GM12878 (cell line): ENCODE measurements at regions not wholly inside any gene's neighbourhood (a gene's known extent, or its start where the extent isn't known, plus 50 kb on each side); places are given as distances from the start of the nearest gene placed in this dataset.

Source experiments
- ATAC-seq: fragments of 200-7000 bp; cut with Tn5 transposase; 3 replicates; pipeline ENCODE4 v1.9.1; 2020; ENCODE audit warnings: mild to moderate bottlenecking, moderate library complexity
- BruUV-seq: library from RNA; stranded (reverse); fragments of 400-500 nt; replicated peaks from 2 replicates; lab custom pipeline; 2021; lab: Mats Ljungman, UMichigan
- CTCF ChIA-PET: fragments of 300-600 bp; sonication (Branson Sonifier 250); formaldehyde crosslinking; extraction: SDS; loops from one replicate; lab custom pipeline; 2021; ENCODE audit warnings: inconsistent platforms; lab: Yijun Ruan, JAX
- POLR2A ChIA-PET: fragments of 350-600 bp; formaldehyde crosslinking; extraction: SDS; loops from one replicate; lab custom pipeline; 2021; ENCODE audit warnings: inconsistent platforms; lab: Charles Lee
- RAD21 ChIA-PET: fragments of 300-600 bp; sonication (Branson Sonifier 250); formaldehyde crosslinking; loops from one replicate; lab custom pipeline; 2023; ENCODE audit warnings: antibody characterized with exemption; ENCODE audit not compliant: unreplicated experiment; lab: Charles Lee
- SMC1A ChIA-PET: fragments of 300-600 bp; sonication (Branson Sonifier 250); formaldehyde crosslinking; loops from one replicate; lab custom pipeline; 2023; ENCODE audit not compliant: unreplicated experiment, uncharacterized antibody; lab: Charles Lee
- DNase-seq: peaks from one replicate; pipeline ENCODE4 v3.0.0-alpha.2; 2011; ENCODE audit warnings: low read depth, low spot score
- FAIRE-seq: peaks from 3 replicates; lab custom pipeline; 2011; peaks lifted over from hg19 to GRCh38; lab: Jason Lieb, UNC
- H2AFZ ChIP-seq: 2 replicates; pipeline ENCODE4 v1.6.0; 2011; ENCODE audit warnings: low read depth, low read length, control low read depth; ENCODE audit not compliant: control insufficient read depth
- H3K27ac ChIP-seq: 2 replicates; pipeline ENCODE4 v1.5.1; 2011; ENCODE audit warnings: control low read depth; ENCODE audit not compliant: control insufficient read depth, insufficient read depth
- H3K27me3 ChIP-seq, 2 experiments: replicated peaks in 1 of 2; 2 replicates each; pipeline versions ENCODE4 v1.6.0 to v1.6.1; 2011; ENCODE audit warnings: low read length in 1 of 2; ENCODE audit not compliant: control insufficient read depth in 2 of 2, insufficient read depth in 2 of 2
- H3K36me3 ChIP-seq, 2 experiments: 2 replicates each; pipeline ENCODE4 v1.5.1; 2011; ENCODE audit warnings: low read length in 1 of 2; ENCODE audit not compliant: control insufficient read depth in 2 of 2, insufficient read depth in 2 of 2
- H3K4me1 ChIP-seq: 2 replicates; pipeline ENCODE4 v1.6.1; 2011; ENCODE audit warnings: mild to moderate bottlenecking, low read length, moderate library complexity, mixed read lengths; ENCODE audit not compliant: control insufficient read depth, insufficient read depth
- H3K4me2 ChIP-seq: 2 replicates; pipeline ENCODE4 v1.6.0; 2011; ENCODE audit warnings: control low read depth; ENCODE audit not compliant: control insufficient read depth, insufficient read depth
- H3K4me3 ChIP-seq: fragments of 200-600 bp; sonication (generic); 2 replicates; pipeline ENCODE4 v1.5.1; 2016
- H3K79me2 ChIP-seq: 2 replicates; pipeline ENCODE4 v1.6.0; 2011; ENCODE audit warnings: low read length; ENCODE audit not compliant: control insufficient read depth, insufficient read depth
- H3K9ac ChIP-seq: 2 replicates; pipeline ENCODE4 v1.8.0; 2011; ENCODE audit warnings: low read length, control low read depth, mixed read lengths; ENCODE audit not compliant: control insufficient read depth, insufficient read depth
- H3K9me3 ChIP-seq: replicated peaks from 3 replicates; pipeline ENCODE4 v1.5.1; 2011; ENCODE audit warnings: mild to moderate bottlenecking, low read length; ENCODE audit not compliant: control insufficient read depth, insufficient read depth
- H4K20me1 ChIP-seq: 2 replicates; pipeline ENCODE4 v1.6.0; 2011; ENCODE audit not compliant: control insufficient read depth, insufficient read depth
- CBX3 ChIP-seq: fragments of 200-600 bp; sonication (generic); IDR thresholded peaks from 2 replicates; pipeline ENCODE4 v1.6.1; 2016; ENCODE audit warnings: low read depth, borderline replicate concordance
- HDAC2 ChIP-seq: fragments of 200-600 bp; sonication (generic); IDR thresholded peaks from 2 replicates; pipeline ENCODE4 v1.6.1; 2017
- HDAC6 ChIP-seq: fragments of 200-600 bp; sonication (generic); IDR thresholded peaks from one replicate; pipeline ENCODE4 v1.8.0; 2017; ENCODE audit warnings: antibody characterized with exemption; ENCODE audit not compliant: unreplicated experiment
- MEF2A ChIP-seq: IDR thresholded peaks from 2 replicates; pipeline ENCODE4 v1.6.1; 2011; ENCODE audit warnings: low read depth, mild to moderate bottlenecking, low read length, moderate library complexity; ENCODE audit not compliant: insufficient read depth
- NFIC ChIP-seq: IDR thresholded peaks from 2 replicates; pipeline ENCODE4 v1.6.1; 2012; ENCODE audit warnings: low read depth, mild to moderate bottlenecking, inconsistent platforms, low read length, moderate library complexity
- NFYB ChIP-seq: IDR thresholded peaks from 2 replicates; pipeline ENCODE4 v1.6.1; 2011; ENCODE audit warnings: low read depth, mild to moderate bottlenecking, low read length, improper control_type of control experiment, moderate library complexity; ENCODE audit not compliant: insufficient read depth
- NR2C1 ChIP-seq: fragments of 450-650 bp; IDR thresholded peaks from 2 replicates; pipeline ENCODE4 v1.6.1; 2017; ENCODE audit warnings: antibody characterized with exemption, mild to moderate bottlenecking, moderate library complexity
- NR2F1 ChIP-seq: fragments of 450-650 bp; conservative IDR thresholded peaks from 2 replicates; pipeline ENCODE4 v1.6.1; 2017; ENCODE audit warnings: mild to moderate bottlenecking
- RB1 ChIP-seq: fragments of 450-650 bp; formaldehyde crosslinking; IDR thresholded peaks from 2 replicates; pipeline ENCODE4 v1.6.1; 2017; ENCODE audit warnings: mild to moderate bottlenecking, borderline replicate concordance
- RBBP5 ChIP-seq: fragments of 200-600 bp; sonication (generic); conservative IDR thresholded peaks from 2 replicates; pipeline ENCODE4 v1.6.1; 2016
- SMAD1 ChIP-seq: fragments of 450-650 bp; IDR thresholded peaks from 2 replicates; pipeline ENCODE4 v1.6.1; 2018; ENCODE audit warnings: mild to moderate bottlenecking, low read depth; ENCODE audit not compliant: partially characterized antibody
- SMARCA5 ChIP-seq: fragments of 450-650 bp; IDR thresholded peaks from 2 replicates; pipeline ENCODE4 v1.6.1; 2017; ENCODE audit warnings: mild to moderate bottlenecking
- TCF12 ChIP-seq: IDR thresholded peaks from 2 replicates; pipeline ENCODE4 v1.6.1; 2011; ENCODE audit warnings: low read depth, mild to moderate bottlenecking, low read length
- TCF7 ChIP-seq: IDR thresholded peaks from 2 replicates; pipeline ENCODE4 v1.6.1; 2014; ENCODE audit warnings: antibody characterized with exemption, borderline replicate concordance
- USF2 ChIP-seq: IDR thresholded peaks from 2 replicates; pipeline ENCODE4 v1.6.1; 2011; ENCODE audit warnings: low read depth, low read length, improper control_type of control experiment, borderline replicate concordance
- WGBS: methylation state at CpG from one replicate; pipeline ENCODE4 v1.1.6; 2016; ENCODE audit warnings: low lambda C conversion rate; ENCODE audit not compliant: insufficient replicate concordance, insufficient coverage; ENCODE audit errors: missing lambda C conversion rate; 5-methylcytosine and 5-hydroxymethylcytosine counted together
- in situ Hi-C: fragments of 300-500 bp; cut with MboI; formaldehyde crosslinking; loops from 9 replicates; pipeline ENCODE4 v1.14.3; 2018; ENCODE audit warnings: mixed read lengths
- intact Hi-C: fragments of 100-400 bp; cut with micrococcal nuclease; formaldehyde crosslinking; loops from one replicate; pipeline ENCODE4 v1.14.2; 2022; ENCODE audit not compliant: unreplicated experiment
- TF ChIP-seq, protein P1 (sequence below): IDR thresholded peaks from 2 replicates; pipeline ENCODE4 v1.6.1; 2011; ENCODE audit warnings: borderline replicate concordance, low read depth, mild to moderate bottlenecking, moderate library complexity, mixed read lengths, low read length; ENCODE audit not compliant: insufficient read depth; ENCODE audit errors: extremely low read length
- TF ChIP-seq, protein P2 (sequence below): fragments of 150-350 bp; IDR thresholded peaks from 2 replicates; pipeline ENCODE4 v1.6.1; 2014; ENCODE audit warnings: mild to moderate bottlenecking, low read depth, low read length

DNA sequence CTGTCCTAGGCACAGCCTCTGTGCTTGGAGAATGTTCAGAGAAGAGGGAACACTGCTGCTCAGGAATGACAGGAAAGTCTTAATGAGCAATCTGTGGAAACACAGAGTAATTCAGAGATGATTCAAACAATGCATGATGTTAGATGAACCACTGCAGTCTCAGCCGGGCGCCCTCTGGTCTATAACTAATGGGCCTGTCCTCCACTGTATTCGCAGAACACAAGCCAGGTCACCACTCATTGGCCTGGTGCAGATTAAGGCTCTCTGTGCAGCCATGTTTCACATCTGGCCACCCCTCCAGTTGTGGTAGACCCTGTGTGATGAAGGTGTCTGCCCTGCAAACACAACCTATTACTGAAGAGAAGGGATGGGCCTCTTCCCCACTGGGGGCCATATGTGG lies 281.7 kb upstream of the ROPN1 start (continued):
- TF ChIP-seq, protein P1, sequence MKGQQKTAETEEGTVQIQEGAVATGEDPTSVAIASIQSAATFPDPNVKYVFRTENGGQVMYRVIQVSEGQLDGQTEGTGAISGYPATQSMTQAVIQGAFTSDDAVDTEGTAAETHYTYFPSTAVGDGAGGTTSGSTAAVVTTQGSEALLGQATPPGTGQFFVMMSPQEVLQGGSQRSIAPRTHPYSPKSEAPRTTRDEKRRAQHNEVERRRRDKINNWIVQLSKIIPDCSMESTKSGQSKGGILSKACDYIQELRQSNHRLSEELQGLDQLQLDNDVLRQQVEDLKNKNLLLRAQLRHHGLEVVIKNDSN = no peak
- TF ChIP-seq NFIC (no peak), SMARCA5 (no peak), HDAC2 (no peak), MEF2A (no peak), NFYB (no peak), RBBP5 (no peak), SMAD1 (no peak), TCF12 (no peak), USF2 (no peak)
- TF ChIP-seq, protein P2, sequence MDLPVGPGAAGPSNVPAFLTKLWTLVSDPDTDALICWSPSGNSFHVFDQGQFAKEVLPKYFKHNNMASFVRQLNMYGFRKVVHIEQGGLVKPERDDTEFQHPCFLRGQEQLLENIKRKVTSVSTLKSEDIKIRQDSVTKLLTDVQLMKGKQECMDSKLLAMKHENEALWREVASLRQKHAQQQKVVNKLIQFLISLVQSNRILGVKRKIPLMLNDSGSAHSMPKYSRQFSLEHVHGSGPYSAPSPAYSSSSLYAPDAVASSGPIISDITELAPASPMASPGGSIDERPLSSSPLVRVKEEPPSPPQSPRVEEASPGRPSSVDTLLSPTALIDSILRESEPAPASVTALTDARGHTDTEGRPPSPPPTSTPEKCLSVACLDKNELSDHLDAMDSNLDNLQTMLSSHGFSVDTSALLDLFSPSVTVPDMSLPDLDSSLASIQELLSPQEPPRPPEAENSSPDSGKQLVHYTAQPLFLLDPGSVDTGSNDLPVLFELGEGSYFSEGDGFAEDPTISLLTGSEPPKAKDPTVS = no peak
- TF ChIP-seq, all 136 proteins: peak for 0

DNA sequence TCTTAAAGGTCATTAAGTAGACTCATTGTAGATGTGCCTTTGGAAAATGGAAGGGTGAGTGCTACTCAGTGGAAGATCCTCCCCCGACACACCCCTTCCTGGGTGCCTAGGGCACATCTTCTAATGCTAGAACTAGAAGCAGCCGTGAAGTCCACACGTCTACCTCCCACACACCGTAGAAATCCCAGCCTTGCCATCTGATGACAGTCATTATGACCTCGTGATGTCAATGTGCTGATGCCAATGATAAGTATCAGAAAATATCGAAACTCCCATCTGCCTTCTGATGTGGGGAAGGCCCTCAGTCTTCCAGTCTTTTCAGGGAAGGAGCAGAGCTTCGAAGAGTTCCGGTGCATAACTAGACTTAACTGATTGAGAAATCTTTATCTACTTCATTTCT lies 282.1 kb upstream of the ROPN1 start:
- RAD21 ChIA-PET = no interaction called here
- TF ChIP-seq TCF7 (no peak), HDAC6 (no peak), RB1 (no peak), NR2F1 (no peak), NR2C1 (no peak), CBX3 (no peak)
- TF ChIP-seq, all 136 proteins: peak for 0
- no peak overlapping the region for H3K4me3 ChIP-seq
- no peak overlapping the region for H2AFZ ChIP-seq
- CTCF ChIA-PET = no interaction called here
- in situ Hi-C loops (no loop called here), intact Hi-C loops (no loop called here)
- FAIRE-seq = no peak
- no peak for DNase-seq
- 42% methylated on average over 8 of the region's 8 CpGs for WGBS
- H3K36me3 ChIP-seq = no peaks in the 10 kb centered on the region
- H3K27me3 ChIP-seq = no peaks in the 10 kb centered on the region
- no peaks in the 10 kb centered on the region for H3K4me1 ChIP-seq
- H4K20me1 ChIP-seq = no peaks in the 10 kb centered on the region; the same call in 1 of the 2 replicates
- POLR2A ChIA-PET = no interaction called here
- no peak overlapping the region for H3K9ac ChIP-seq
- H3K79me2 ChIP-seq = no peaks in the 10 kb centered on the region
- H3K4me2 ChIP-seq = no peak overlapping the region
- H3K27ac ChIP-seq = no peak overlapping the region
- H3K9me3 ChIP-seq = no peaks in the 10 kb centered on the region
- SMC1A ChIA-PET = no interaction called here
- no peak for ATAC-seq
- BruUV-seq = no TSS peak
